ENCODE measurements at regions not wholly inside any gene's neighbourhood (a gene's known extent, or its start where the extent isn't known, plus 50 kb on each side); places are given as distances from the start of the nearest gene placed in this dataset.

DNA sequence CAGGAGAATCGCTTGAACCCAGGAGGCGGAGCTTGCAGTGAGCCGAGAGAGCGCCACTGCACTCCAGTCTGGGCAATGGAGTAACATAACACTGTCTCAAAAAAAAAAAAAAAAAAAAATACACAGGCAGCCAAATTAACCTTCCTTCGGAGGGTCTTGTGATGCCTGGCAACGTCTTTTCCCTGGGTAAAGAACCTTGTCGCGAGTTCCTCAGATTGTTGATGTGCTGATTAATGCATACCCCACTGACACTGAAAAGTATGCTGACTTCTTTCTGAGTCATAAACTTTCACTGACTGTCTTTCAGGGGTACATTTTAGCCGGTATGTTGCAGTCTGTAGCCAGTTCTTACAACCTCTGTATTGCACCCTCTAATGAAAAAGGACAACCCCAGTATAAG lies 95.1 kb upstream of the SOD1 start:
- DNase-seq: no peak

DNA sequence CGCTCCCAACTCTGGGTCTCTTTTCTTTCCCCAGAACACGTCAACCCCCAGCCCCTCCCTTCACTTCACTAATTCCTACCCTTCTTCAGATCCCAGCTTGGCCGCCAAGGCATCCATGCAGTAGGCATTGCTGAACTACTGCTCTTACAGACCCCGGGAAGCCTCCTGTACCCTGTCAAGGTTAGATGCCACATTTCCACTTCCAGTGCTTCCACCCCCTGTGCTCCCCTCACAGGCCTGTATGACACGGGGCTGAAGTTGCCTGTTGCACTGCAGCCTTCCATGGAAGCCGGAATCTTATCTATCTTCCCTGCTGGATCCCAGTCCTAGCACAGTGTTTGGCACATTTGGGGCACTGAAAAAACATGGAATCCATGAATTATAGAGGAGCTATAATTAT lies 99.0 kb upstream of the SOD1 start:
- no peak for DNase-seq

DNA sequence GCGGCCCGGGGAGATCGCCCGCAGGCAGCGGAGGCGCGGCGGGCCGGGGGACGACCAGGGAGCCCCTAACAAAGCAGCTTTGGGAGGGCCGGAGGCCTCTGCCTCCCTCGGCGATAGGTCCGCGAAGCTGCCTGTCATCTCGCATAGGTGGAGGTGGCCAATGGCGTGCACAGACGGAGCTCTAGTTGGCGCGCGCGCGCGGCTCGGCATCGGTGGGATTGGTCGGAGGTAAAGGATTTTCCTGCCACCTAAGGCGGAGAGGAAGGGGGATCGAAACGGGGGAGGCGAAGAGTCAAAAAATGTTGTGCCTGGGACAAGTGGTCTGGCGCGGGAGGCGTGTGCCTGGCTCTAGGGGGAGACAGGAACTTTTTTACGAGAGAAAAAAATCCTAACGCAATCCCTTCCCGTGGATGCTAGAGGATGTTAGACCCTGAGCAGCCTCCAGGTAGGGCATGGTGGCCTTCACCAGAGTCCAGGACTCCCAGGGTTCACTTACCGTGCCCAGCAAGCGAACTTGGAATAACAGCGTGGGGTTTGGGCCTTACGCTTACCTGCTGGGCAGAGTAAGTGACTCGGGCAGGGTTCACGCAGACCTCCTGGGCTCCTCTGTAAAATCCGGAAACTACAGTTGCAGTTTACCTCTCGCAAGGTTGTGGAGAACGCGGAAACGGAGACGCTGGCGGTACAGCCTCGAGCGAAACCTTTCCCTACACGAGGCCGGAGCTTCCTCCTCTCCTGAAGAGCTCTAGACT lies 99.9 kb upstream of the SOD1 start:
- DNase-seq: peak; percentile 93

DNA sequence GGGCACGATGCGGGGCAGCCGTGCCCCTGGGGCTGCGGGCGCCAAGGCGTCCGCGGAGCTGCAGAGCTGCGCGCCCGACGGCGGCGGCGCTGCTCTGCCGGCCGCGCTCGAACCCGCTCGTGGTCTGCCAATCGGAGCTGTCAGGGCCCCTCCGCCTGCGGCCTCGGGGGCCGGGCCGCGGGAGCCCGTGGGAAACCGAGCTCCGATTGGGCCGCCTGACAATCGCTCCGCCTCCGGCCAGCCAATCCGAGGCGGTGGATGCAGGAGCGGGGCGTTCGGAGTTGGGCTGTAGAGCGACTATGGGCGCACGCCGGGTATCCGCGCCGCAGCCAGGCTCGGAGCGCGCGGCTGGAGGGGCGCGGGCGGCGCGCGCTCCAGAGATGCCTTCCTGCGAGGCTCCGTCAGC lies 100.5 kb upstream of the SOD1 start:
- peak; percentile 92 for DNase-seq

DNA sequence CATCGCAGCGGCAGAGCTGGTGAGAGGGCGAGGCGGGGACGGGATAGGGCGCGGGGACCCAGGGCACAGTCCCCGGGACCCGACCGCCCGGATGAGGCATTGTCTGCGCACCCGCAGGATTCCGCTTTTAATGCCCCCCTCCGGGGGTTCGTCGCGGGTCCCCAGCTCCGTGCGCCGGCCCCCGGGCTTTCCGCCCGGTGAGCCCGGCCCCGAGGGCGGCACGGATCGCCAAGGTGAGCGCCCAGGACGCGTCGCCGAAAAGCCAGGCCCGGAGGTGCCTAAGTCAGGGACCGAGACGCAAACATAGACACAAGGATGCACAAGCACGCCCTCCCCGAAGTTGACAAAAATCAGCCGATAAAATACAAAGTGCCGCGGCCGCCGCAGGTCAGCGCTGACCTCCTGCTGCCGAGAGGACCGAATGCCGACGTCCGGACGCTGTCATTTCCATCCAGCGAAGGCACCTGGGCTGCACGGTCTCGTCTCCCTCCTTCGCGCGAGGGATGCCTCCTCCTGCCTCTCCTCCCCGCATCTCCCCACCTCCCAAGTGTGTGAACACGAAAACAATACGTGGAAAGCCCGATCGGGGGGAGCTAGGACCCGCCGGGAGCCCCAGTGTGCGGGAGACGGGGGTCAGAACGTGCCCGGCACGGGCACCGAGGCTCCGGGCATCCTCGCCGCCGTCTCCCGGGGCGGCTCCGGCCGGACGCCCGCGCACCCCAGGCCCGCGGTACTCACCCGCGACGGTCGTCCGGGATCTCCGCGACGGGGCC lies 101.1 kb upstream of the SOD1 start:
- peak; percentile 57 for DNase-seq

DNA sequence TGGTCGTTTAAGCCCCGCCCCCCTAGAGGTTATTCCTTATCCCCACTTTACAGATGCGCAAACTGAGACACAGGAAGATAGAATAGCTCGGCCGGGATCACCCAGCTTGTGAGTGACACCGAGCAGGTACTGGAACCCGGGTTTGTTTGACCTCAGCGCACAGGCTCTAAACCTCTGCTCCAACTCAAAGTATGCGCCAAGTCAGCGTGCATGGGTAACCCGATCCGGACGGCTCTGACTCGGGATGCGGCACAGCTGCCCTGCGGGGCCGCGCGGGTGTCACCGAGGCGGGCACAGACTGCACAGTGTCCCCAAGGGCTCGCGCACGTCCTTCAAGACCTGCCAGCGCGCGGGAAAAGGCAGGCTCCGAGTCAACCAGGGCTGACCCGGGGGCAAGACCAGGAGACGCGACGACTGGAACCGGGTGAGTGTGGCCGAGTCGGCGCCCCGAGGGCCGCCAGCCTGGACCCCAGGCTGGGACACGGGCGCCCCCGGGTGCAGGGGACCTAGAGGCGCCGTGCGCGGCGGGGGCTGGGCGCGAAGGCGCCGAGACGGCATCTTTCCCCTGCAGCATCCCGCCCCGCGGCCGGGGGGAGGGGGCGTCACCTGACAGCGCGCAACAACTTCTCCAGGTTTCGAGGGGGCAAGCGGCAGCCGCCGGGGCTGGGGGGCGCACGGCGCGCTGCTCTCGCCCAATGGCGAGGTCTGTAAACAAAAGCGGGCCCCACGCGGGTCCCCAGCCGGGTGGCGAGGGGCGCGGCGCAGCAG lies 101.9 kb upstream of the SOD1 start:
- DNase-seq: peak; percentile 28

DNA sequence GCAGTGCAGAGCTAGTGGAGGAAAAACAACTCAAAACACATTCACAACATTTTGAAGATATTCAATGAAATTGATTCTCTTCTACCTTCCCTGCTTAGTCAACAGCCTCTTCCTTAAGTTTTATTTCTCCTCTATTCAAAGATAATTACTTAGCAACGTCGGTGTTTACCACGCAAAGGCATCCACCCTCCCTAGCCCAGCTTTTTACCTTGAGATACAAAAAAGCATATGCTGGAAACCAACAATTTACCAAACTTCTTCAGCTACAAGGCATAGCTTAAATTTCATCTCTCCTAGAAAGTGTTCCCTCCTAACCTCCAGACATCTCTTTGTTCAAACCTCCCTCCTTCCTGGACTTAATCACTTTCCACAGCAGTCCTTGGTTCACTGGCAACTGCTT lies 102.8 kb upstream of the SOD1 start:
- no peak for DNase-seq

DNA sequence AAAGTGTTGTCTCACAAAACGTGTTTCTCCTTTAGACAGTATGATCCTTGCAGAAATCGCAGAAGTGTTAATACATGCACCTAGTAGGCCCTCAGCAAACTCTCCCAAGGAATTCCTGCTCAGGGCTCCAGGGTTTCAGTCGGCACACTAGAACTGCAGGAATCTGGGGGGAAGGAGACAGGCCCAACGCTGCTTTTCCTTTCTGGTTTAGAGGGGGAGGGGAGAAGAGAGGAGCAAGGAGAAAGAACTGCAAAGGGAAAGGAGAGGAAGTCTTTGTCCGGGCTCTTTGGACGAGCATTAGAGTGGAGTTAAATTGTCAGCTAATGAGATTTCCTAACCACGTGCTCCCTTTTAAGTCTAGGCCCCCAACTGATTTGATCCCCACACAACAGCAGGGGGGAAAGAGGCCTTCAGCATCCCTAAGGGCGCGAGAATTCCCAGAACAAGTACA lies 103.7 kb upstream of the SOD1 start:
- DNase-seq: no peak

DNA sequence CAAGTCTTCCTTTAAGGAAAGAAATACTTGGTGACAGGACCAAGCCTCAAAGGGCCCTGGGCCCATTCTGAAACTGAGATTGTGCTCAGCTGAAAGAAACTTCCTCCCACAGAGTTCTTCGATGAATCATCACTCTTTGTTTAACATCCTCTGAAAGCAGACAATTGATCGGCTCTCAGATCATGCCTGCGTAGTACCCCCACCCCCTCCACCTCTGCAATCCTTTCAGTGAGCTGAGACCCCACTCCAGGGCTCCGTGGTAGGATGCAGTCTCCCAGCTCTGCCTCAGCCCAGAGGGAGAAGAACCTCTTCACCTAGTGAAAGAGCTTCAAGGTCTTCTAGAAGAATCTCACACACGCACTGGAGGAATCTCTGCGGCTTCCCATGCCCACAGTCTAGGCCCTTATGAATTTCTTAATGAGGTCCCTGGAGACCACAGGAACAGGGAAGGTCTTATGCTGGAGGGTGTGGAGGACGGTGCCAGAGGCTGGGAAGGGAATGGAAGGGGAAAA lies 104.9 kb upstream of the SOD1 start:
- DNase-seq: no peak

DNA sequence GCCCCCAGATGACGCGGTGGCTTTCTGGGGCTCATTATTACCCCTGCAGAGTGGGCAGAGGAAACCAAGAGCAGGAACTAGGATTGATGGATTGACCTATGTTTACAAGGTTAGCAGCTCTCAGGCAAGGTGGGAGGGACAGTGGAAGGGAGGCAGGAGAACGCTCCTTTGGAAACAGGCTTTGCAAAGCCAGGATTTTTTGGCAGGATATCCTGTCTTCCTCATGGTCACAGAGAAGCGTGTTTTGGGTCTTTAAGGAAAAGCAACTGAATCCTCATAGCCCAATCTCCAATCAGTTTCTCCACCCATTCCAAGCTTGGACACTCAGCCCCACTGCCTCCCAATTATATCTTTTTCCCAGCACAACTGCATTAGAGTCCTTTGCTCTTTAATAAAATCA lies 105.6 kb upstream of the SOD1 start:
- no peak for DNase-seq

DNA sequence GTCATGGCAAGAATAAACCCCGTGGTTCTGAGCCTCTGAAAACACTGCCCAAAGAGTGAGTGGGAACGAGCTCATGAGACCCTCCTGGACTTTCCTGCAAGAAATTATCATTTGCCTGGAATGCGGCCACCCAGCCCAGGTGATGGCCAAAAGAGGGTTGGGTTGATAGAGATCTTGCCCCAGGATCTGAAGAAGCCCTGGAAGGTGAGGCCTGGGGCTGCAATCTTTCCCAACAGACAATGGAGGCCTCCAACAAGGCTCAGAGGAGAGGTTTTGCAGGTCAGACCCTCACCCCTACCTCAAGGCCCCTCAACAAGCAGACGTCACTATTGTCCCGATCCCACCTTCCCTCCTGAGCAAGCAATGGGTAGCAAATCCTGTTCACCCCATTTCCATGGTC lies 106.0 kb upstream of the SOD1 start:
- DNase-seq: no peak

DNA sequence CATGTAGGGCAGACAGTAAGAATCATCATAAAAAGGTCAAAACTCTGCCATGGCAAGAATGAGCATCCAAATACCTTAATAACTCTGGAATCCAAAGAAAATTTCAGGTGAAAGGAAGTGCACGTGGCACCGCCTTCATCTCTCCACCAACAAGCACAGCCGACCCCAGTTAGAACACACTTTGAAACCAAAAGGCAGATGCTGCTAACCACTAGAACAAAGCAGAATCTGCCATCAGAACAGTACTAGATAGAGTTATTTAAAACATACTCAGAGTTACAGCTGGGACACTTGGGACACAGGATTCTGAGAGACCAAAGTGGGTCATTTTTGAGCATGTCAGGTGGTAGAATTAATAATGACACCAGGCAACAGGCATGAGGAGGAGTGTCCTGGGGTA lies 106.7 kb upstream of the SOD1 start:
- DNase-seq: no peak

DNA sequence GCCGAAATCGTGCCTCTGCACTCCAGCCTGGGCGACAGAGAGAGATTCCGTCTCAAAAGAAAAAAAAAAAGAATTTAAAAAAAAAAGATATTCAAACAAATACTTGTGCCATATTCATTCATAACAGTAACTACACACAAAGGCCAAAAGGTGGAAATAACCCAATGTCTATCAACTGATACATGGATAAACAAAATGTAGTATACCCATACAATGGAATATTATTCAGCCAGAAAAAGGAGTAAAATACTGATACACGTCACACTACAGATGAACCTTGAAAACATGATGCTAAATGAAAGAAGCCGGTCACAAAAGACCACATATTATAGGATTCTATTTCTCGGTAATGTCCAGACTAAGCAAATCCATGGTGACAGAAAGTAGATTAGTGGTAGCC lies 109.4 kb upstream of the SOD1 start:
- DNase-seq: no peak

DNA sequence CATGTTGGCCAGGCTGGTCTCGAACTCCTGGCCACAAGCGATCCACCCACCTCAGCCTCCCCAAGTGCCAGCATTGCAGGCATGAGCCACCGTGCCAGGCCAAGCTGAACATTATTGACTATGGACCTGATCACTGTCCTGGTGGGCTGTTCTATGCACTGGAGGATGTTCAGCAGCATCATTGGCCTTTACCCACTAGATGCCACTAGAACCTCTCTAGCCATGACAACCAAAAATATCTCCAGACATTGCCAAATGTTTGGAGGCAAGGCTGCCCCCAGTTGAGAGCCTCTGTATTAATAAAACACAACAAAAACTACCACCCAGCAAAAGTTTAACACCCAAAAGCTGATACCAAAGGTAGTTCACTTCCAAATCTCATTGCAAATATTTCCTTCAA lies 110.8 kb upstream of the SOD1 start:
- DNase-seq: no peak

DNA sequence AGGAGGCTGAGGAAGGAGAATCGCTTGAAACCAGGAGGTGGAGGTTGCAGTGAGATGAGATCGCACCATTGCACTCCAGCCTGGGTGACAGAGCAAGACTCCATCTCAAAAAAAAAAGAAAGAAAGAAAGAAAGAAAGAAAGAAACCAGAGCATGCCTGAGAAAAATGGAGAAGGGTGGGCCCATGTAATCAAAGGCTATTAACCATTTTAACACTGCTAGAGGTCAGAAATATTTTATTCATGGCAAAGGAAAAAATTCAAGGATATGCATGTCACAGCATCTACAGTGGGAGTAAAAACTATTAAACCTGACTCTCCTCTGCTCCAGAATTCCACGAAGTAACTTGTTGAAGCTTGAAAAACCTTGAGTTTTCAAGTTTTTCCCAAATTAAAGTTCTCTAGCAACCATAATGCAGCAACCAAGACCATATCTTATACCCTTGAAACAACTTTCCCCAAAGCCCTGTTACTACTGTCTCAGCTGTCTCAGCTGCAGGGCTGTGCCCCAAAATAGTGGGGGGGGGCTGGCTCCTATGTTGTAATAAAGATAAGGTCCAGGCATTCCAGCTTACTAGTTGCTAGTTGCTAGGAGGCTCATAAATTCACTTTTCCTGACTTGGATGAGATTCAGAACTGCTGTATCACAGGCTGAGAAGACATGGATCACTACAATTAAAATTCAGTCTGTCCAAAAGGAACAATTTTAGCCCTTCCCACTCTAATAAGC lies 112.9 kb upstream of the SOD1 start:
- DNase-seq: no peak

DNA sequence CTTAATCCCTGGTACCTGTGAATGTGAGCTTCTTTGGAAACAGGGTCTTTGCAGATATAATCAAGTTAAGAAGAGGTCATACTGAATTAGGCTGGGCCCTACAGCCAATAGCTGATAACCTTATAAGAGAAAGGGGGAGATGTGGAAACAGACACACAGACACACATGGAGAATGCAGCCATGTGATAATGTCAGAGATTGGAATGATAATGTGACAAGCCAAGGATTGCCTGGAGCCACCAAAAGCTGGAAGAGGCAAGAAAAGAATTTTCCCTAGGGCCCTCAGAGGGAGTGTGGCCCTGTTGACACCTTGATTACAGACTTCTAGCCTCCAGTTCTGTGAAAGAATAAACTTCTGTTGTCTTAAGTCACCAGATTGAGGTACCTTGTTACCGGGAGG lies 114.5 kb upstream of the SOD1 start:
- no peak for DNase-seq

DNA sequence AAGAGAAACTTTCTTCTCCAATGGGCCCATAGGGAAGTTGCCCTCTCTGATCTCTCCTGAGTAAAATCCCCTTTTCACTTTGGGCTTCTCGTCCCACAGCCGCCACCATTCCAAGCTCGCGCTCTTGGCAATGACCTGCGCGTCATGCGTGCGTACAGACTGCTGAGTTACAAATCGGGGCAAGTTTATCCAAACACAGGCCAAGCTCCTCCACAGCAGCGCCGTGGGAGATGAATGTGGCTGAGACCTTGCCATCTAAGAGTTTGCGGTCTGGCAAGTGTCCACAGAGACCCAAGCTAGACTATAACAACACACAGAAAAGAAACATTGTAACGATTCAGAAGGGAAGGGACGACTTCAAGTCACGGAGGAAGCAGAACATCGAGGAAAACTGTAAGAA lies 116.3 kb upstream of the SOD1 start:
- no peak for DNase-seq

DNA sequence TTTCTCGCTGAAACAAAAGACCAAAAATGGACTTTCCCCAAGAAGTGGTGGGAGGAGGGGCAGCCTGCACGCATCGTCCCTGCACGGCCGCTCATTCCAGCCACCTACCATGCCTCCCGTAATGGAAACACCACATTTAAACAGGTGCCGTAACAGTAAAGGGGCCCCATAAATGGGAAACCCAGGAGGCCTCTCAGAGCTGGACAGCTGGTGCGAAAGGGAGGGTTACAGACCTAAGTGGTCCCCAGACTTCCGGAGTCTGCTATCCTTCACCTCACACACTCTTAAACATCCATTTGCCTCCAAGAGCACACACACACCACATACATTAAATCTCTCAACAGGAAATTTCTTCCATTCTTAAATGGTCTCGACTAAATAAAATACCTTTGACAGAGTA lies 120.7 kb upstream of the SOD1 start:
- peak; percentile 69 for DNase-seq

DNA sequence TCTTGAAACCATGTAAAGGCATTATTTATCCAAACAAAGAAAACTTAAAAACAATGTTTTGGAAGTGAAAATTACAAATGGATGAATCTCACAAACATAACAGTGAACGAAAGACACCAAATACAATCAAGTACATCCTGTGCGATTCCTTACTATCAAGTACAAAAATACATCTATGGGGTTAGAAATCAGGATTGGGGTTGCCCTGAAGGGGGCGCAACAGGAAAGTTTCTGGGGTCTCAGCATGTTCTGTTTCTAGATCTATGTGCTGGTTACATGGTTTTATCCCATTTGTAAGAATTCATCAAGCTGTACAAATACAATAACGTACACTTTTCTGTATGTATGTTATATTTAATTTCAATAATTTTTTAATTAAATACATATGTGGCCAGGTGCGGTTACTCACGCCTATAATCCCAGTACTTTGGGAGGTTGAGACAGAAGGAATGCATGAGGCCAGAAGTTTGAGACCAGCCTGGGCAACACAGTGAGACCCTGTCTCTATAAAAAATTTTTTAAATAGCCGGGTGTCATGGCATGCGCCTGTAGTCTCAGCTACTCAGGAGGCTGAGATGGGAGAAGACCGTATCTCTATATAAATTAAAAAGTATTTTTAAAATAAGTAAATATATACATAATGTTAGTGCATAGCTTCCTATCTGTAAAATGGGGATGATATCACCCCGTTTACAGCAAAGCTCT lies 121.5 kb upstream of the SOD1 start:
- no peak for DNase-seq

DNA sequence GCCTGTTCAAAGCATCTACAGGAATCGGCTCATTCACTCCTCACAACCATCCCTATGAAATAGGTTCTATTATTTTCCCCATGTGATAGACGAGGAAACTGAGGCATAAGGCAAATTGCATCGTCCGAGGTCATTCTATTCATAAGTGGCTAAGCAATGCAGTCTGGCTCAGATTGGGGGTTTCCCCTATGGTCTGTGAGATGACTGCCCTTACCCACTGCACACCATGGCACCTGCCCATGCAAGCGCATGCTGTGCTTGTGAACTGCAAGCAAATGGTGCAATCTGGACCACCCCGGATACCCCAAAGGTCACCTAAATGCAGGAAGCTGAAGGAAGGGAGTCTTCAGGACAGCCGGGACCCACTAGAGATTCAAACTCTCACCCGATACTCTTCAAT lies 123.4 kb upstream of the SOD1 start:
- no peak for DNase-seq

DNA sequence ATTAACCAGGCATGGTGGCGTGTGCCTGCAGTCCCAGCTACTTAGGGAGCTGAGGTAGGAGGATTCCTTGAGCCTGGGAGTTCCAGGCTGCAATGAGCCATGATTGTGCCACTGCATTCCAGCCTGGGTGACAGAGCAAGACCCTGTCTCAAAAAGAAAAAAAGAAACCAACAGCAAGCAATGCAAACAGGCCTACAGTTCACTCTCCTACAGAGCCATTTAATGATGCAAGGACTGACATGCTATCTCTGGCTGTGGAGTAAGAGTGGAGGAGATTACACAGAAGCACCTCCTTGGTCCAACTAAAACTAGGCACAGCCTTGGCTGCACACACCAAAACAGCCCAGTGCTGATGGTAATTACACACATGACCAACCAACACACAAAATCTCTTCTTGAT lies 127.5 kb upstream of the SOD1 start:
- DNase-seq: peak; percentile 34

All from NCI-H510A treated with DMSO at 0.1 percent for 48 hours (cell line).